GM12865 (cell line): ENCODE measurements at regions not wholly inside any gene's neighbourhood (a gene's known extent, or its start where the extent isn't known, plus 50 kb on each side); places are given as distances from the start of the nearest gene placed in this dataset.
A peak's percentile ranks its signal among the peaks of the same experiment; 100 is the strongest.

Experiments used
- DNase-seq: peaks from one replicate; pipeline ENCODE4 v3.0.0; 2010; ENCODE audit warnings: low read depth
- H3K4me3 ChIP-seq: 2 replicates; pipeline ENCODE4 v1.5.1; 2011; ENCODE audit warnings: mild to moderate bottlenecking, low read depth, low read length, control low read depth
- CTCF ChIP-seq: IDR thresholded peaks from 2 replicates; pipeline ENCODE4 v1.5.1; 2011; ENCODE audit warnings: low read length, control low read depth, low read depth, inconsistent platforms; ENCODE audit not compliant: insufficient read depth; ENCODE audit errors: missing control alignments

- no peak overlapping the region for H3K4me3 ChIP-seq
- DNase-seq, result no peak
- no peak for TF ChIP-seq CTCF
These were observed 271.6 kb downstream of the ZNF516 start for GRCh38 chr18:76223403-76223802.

GRCh38 chr18:76219023-76219422, 276.0 kb downstream of the ZNF516 start:
- TF ChIP-seq CTCF, result no peak
- DNase-seq, result no peak
- H3K4me3 ChIP-seq, result no peak overlapping the region

GRCh38 chr18:76216096-76216495, 278.9 kb downstream of the ZNF516 start:
- no peak for DNase-seq
- no peak for TF ChIP-seq CTCF
- H3K4me3 ChIP-seq, result no peak overlapping the region

- no peak overlapping the region for H3K4me3 ChIP-seq
- no peak for TF ChIP-seq CTCF
- DNase-seq, result no peak
These were observed 281.1 kb downstream of the ZNF516 start for GRCh38 chr18:76213991-76214390.

GRCh38 chr18:76212960-76213359, 282.1 kb downstream of the ZNF516 start:
- no peak for TF ChIP-seq CTCF
- peak; percentile 27 for DNase-seq
- no peak overlapping the region for H3K4me3 ChIP-seq

GRCh38 chr18:76209597-76209996, 285.4 kb downstream of the ZNF516 start:
- DNase-seq, result peak; percentile 13
- H3K4me3 ChIP-seq, result no peak overlapping the region
- TF ChIP-seq CTCF, result no peak

GRCh38 chr18:76208678-76209306, 286.2 kb downstream of the ZNF516 start:
- H3K4me3 ChIP-seq, result peak overlapping the region; percentile 54
- peak; percentile 25 for DNase-seq
- no peak for TF ChIP-seq CTCF
